ENCODE measurements at regions not wholly inside any gene's neighbourhood (a gene's known extent, or its start where the extent isn't known, plus 50 kb on each side); places are given as distances from the start of the nearest gene placed in this dataset.

DNA sequence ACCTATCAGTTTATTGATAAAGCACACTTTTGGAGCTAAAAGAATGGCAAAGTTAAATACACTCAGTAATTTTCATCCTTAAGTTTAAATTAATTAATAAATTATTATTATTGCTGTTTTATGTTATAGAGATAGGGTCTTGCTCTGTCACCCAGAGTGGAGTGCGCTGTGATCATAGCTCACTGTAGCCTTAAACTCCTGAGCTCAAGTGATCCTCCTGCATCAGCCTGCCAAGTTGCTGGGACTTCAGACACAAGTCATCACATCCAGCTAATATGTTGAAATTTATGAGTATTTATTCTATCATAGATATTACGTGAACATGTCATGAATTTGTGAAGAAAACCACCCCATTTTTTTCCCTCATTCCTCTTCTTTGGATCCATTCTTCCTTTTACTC, 64.2 kb downstream of the GJA1 start:
- no peak for DNase-seq

DNA sequence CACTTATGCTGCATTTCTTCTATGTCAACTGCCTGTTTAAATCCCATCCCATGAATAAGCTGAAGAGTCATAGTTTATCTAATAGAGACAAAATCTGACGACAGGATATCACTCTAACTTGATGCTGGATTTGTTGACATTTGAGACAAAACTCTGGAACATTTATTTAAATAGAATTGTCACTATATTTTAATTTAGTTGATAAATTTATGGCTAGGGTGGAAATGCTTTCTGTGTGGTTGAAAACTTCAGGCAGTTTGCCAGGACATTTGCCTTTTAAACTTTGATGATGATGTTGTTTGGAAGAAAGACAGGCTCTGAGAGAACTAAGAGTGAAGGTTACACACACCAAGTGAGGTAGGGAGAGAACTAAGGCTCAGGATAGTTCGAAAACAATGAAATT, 68.1 kb downstream of the GJA1 start:
- no peak for DNase-seq

DNA sequence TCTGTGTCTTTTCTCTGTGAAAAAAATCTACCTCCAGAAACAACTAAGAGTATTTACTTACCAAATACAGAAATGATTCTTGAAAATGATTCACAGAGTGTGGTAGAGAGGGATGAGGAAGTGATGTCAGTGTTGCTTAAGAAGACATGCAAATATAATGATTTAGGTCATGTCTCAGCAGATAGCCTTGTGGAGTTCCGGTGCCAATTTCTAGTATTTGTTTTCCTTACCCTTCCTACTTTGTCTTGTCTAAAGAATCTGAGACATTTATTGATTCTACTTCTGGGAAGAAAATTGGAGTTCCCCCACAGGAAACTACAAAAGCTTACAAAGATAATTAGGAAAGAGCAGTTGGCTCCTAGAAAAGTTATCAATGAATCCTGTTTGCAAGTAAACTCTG, 68.8 kb downstream of the GJA1 start:
- DNase-seq = no peak

DNA sequence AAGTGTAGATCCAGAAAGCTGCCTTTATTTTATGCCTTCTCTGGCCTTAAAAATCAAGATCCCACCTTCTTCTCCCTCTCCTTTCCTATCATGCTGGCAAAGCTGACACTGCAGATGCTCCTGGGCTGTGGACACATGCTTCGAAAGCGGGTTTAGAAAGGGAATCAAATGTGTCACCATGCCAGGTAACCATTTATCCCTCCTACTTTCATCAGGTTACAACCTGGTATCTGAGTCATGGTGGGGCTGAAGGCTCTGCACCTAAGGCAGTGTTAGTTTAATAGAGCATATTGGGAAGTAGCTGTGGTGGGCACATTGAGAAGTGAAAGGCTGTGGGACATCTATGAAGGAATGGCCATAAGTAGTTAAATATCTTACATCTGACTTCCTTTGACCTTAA, 69.8 kb downstream of the GJA1 start:
- DNase-seq = no peak

DNA sequence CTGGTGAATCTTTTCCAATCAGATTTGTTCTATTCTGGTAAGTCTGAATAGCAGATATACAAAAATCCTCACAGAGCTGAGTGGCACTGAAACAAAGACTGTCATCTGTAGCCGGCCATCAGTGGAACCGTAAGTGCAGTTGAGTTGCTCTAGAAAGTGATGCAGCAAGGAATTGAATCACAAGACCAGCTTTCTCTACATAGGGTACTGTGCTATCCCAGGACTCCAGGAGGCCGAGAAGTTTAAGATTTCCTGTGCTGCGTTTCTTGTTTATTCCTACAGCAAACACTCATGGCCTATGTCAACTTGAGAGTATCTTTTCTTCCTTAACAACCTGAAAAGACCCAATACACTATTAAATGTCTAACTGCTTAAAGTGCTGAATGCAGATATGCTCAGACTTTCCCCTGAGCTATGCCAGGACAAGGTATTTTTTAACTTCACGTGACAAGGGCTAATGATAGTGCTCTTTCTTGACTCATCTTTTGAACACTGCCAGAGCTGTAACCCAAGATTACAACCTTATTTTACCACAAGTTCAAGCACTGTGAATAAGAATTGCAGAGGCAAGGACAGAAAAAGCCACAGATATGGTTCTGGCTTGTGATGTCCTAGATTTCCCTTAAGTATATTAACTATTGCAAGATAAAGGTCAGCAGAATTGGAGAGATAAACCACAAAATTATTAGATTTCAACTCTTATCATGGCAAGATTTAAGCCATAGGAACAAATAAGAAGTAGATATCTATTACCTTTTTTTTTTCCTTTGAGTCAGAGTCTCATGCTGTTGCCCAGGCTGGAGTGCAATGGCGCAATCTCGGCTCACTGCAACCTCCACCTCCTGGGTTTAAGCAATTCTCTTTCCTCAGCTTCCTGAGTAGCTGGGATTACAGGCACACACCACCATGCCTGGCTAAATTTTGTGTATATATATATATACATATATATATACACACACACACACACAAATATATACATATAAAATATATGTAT, 71.6 kb downstream of the GJA1 start:
- DNase-seq = no peak

DNA sequence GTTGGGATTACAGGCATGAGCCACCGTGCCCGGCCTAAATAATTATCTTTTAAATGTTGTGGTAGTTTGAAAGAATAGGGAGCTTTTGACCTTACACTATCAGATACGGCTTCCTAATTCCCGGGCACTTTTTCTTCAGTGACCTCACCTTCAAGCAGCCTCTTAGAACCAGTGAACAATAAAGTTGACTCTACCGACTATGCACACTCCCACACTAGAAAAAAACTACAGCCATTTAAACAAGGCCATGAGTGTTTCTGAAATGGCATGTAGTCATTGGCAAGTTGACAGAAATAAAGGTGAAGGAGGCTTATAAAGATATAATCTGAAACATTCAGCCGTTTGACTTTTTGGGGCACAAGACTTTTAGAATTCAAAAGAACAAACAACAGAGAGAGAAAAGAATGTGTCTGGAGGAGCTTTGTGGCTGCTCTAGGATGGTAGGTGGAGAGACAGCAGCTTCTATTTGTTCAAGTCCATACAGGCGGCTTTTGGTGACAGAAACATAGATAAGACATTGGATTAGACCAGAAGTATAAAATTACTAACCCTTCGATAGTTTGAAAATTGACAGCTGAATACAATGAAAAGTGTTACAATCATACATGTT, 75.2 kb downstream of the GJA1 start:
- DNase-seq = peak; percentile 31

DNA sequence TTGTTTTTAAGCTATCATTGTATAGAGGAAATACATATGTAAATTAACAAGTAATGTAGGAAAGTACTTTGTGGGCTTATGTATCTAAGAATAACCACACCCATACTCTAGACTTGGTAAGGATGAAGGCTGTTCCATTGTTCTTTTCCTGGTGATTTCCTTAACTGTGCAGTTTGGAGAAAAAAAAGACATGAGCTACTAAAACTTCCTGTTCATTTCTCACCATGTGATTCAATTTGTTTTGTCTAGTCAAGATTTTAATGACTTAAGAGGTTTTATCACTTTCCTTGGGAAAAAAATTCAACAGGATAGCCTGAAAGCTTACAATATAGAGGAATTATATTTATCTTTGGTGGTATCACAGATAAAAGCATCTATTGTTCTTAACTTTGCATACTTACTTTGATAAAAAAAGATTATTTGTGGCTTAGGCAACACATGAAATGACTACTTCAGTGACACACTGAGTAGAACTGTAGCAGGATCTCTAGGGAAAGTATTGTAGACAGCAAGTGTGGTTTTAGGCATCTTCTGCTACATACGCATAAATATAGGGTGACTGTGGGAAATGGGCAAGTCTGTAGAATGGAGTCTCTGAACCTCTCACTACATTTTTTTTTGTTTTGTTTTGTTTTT, 80.3 kb downstream of the GJA1 start:
- no peak for DNase-seq

DNA sequence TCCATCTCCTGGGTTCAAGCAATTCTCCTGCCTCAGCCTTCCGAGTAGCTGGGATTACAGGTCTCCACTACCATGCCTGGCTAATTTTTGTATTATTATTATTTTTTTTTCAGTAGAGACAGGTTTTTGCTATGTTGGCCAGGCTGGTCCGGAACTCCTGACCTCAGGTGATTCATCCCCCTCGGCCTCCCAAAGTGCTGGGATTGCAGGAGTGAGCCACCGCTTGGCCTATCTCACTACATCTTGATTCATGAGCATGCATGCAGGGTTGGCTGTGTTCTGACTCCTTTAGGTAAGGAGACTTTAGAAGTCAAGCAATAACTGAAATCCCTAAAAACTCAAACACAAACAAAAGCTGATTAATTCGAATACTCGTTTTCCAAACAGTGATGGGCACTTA, 80.9 kb downstream of the GJA1 start:
- no peak for DNase-seq

DNA sequence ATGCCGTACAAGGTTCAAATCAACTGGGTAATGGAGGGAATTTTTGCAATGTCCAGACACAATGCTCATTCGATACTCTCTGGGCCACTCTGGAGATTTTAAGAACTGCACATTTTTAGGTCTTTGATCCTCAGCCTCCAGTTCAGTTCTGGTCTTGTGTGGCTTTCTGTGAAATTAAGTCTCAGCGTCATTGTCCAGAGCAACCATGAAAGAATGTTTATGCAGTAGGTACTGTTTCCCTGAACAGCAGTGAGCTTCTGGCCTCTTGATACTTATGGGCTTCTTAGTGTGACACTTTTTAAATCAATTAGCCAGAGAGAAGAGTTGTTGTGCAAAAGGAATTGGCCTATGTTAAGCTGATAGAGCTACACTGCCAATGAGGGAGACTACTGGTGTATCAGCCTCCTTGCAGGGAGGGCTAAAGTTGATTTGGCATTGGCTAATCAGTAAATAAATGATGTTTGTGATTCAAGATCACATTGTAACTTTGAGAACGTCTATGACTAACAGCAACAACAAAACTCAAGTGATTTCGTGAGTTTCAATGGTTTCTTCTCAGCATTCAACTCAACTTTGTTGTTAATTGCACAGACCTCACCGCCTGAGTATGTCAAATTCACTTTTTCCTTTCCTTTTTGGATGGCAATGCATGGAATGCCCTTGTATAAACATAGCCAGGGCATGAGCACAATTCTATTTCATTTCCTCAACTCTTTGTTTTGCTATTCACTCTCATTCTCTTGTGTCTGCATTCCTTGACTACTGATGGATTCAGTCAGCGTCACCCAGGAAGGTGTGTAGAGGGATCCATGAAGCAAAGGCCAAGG, 85.1 kb downstream of the GJA1 start:
- no peak for DNase-seq

DNA sequence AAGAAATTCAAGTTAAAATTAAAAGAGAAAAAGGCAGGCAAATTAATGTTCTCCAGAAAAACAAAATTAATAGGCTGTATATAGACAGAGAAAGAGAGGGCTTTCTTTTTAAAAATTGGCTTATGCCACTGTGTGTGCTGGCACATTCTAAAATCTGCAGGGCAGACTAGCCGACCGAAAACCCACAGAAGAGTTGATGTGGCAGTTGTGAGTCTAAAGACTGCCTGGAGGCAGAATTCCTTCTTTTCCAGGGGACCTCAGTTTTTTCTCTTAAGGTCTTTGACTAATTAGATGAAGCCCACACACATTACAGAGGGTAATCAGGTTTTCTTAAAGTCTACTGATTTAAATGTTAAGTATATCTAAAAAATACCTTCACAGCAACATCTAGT, 85.7 kb downstream of the GJA1 start:
- DNase-seq = no peak

DNA sequence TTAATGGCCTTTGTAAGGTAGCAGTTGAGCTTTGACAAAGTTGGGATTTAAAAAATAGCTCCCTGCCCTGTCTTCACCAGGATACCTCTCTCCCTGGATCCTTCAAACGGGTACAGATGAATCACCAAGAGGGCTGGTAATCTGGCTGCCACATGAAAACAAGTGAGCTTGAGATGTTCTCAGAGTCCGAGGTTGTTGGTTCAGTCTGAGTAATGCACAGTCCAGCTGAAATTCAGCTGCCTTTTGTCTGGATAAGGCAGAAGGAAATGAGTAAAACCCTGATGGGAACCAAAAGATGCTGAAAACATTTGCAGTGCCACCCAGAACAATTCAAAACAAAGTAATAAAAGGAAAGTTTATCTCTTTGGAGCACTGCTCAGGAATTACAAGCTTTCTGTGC, 86.8 kb downstream of the GJA1 start:
- DNase-seq = no peak

DNA sequence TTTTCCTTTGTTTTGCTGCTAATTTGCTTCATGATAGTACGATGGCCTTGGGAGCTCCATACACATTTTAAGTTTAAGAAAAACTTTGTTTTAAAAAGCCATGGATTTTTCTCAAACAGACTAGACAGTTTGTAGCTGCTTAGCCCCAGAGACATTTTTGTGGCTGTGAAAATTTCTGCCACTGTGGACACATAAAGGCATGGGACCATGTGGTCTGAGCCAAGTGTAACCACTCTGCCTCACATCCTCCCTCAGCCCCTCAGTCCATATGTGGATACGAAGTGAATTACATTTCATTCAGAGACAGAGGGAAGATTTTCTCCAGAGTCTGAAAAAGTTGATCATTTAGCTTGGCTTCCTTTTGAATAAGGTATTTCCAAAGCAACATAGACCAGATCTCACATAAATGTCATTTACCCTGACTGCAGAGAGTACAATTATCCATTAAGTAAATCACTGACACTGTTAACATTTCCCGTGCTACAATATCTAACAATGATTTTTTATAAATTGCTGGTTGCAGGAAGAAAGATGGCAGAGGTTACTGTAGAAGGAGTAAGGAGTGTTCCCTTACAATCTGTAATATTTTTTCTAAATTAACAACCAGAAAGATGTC, 87.4 kb downstream of the GJA1 start:
- DNase-seq = no peak

DNA sequence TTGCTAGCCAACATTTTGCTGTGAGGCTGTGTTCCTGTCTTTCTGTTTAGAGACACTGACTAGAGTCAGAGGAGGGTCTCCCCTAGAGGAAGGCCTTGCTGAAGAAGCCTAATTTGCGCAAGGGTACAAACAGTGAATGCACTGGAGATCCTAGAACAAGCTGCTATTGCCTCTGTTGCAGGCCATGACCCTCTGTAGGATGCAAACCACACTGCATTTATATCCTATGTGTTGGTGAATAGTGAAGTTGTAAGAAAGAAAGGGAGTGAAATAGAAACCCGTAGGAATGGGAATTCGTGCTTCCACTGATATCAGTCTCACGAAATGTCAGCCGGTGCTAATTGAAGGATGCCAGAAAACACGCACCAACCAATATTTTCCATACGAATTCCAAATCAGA, 88.2 kb downstream of the GJA1 start:
- no peak for DNase-seq

DNA sequence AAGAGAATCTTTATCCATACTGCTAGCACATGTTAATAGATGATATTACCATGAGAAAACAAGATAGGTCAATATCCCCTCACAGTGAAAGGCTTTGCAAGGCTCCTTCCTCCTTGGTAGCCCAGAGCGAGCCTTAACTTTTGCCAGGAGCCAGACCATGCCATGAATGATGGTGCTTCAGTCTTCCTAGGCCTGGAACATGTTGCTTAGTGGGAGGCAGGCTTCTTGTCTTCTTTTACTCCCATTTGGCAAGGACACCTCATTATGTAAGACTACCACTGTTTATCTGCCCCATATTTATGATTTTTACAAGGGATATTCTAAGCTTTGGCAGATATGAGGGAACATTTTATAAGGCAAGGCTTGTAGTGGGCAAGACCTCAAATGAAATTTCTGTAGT, 90.8 kb downstream of the GJA1 start:
- no peak for DNase-seq

DNA sequence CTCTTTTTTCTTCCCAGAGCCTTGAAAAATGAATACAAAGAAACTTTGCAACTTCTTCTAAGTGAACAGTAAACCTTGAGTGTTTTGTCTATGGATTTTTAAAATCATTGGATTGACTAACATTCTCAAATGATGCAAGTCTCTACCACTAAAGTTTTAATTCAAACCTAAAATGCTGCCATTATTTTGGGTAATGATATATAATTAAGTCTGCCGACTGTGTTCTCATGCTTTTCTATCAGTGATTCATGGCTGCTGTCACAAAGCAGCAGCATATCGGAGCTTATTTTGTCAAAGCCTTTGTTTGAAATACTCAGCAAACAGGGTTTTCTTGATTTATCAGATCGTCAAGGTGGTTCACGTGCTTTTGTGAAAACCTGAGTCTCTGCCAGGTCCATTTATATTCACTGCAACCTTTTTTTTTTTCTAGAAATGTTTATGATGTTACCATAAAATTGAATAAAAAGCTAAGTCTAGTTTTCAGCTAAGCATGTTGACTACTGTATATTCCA, 96.3 kb downstream of the GJA1 start:
- no peak for DNase-seq

DNA sequence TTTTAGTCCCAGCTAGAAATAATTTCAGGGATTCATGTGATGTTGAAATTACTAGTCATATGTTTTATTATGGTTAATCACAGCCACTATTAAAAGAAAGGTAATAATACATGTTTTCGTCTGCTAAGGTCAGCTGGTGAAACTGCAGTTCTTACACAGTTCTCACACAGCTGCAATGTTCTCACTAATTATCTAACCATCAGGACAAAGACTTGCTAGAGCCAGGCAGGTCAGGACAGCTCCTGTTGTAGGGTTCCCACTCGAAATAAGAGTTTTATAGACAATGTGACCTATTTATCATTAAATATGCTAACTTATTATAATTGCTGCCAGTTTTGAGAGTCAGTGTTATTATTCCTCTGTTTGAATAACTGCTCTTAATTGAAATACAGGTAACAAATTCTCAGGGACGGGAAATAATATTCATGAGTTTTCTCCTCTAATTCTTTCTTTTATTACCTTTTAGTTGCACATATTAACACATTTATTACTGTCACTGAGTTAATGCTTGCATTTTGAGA, 97.9 kb downstream of the GJA1 start:
- no peak for DNase-seq

DNA sequence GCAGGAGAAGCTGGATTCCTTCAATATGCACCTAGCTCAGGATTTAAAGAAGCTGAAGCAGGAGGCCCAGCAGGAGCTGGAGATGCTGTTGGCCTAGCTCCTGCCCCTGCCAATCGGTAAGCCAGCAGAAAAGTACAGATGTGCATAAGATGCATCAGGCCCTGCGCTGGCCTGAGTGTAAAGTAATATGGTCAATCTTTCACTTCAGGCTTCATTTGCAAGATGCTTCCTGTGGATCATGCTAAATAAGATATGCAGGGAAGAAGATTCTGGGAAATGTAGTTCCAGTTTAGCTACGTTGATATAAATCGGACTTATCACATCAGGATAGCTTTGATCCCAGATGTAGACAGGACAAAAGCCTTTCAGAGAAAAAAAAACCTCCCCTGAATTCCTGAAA, 100.3 kb downstream of the GJA1 start:
- no peak for DNase-seq

DNA sequence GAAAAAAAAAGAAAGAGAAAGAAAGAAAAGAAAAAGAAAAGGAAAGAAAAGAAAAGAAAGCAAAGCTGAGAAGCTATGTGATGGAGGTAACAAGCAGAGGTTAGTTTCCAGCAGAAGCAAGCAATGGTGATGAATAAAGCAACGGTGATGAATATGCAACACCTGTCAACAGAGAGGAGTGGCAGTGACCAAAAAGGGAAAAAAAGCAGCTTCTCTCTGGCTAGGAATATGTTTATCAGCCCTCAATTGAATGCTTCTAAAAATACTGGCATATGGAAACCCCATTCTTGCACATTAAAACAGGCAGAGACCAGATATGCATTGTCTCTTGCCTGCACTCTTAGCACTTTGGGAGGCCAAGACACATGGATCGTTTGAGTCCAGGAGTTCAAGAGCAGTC, 100.9 kb downstream of the GJA1 start:
- no peak for DNase-seq

DNA sequence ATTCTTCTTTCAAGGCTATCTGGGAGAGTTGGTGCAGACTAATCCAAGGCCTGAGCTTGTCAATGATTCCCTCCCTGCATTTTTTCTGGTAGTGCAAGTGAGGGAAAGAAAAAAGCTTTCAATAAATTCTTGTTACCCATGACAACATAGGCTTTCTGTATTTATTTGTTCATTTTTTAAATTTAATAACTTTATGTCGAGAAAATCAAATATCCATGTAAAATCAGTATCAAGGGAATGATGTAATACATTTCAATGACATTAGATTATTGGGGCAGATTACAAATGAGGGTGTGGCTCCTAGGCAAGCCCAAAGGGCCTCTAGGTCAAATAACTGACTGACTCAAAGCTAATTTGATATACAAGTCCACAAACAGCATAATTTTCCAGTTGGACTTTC, 104.0 kb downstream of the GJA1 start:
- DNase-seq = no peak

DNA sequence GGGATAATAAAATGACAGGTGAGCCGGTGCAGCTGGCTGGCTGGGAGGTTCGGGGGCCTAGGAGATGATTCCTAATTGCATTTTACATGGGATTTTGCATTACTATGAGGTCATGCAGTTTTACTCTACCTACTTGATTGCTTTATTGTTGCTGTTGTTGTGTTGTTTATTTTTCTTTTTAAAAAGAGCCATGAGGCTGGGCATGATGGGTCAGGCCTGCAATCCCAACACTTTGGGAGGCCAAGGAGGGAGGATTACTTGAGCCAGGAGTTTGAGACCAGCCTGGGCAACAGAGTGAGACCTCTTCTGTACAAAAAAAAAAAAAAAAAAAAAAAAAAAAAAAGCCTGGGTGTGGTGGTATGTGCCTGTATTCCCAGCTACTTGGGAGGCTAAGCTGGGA, 104.8 kb downstream of the GJA1 start:
- DNase-seq = no peak

DNA sequence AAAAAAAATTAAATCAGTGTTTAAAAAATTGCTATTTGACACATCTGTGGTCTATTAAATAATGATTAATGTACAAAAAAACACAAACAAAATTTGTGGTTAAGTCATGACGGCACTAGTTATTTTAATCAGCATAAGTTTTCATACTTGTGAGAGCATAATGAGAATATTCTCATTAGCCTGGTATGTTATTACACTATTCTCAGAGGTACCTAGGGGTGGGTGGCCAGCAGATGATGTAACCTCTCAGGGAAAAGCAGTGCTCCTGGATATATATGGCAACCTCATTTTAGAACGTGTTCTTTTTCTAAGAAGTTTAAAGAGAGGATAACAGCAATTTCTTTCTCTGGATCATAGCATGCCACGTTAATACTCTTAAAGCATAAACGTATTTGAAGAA, 109.2 kb downstream of the GJA1 start:
- DNase-seq = no peak

Data from right lung (tissue), 2 donors.